CD4-positive, alpha-beta T cell treated with Interleukin-17A for 1 hour (primary cell): ENCODE measurements at regions not wholly inside any gene's neighbourhood (a gene's known extent, or its start where the extent isn't known, plus 50 kb on each side); places are given as distances from the start of the nearest gene placed in this dataset.
"Not testable (repeated sequence)": the region's sequence is repeated elsewhere in the genome, so short reads cannot be mapped to it uniquely, and the experiment has no call there.

Experiments used
- DNase-seq: peaks from one replicate; pipeline ENCODE4 v3.0.0-alpha.2; 2020

DNA sequence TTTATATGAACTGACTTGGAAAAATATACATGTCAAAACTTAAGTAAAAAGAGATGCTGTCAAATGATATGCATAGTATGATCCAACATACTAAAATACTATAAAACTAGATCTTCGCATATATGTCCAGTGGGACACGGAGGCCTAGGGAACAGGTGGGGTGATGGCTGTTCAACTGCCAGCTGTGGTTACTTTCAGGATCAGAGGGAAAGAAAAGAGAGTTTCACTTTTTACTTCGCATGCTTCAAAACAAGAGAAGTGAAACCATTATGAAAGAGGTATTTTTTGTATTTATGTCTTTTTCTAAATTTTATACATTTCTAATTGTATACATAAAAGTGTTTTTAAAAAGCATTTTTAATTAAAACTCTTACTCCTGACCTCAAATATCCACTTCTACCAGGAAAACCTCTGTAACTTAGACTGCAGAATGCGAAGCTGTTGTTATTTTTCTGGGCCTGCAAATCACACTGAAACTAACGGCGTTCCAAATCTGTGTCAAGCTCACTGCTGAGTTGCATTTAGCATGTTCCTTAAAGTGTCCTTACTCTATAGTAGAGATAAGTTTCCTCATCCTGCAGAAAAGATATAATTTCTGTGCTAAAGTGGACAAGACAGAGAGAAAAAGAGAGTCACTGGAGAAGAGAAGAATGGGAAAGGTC is 97.8 kb upstream of the SLC35G4 start:
- no peak for DNase-seq

DNA sequence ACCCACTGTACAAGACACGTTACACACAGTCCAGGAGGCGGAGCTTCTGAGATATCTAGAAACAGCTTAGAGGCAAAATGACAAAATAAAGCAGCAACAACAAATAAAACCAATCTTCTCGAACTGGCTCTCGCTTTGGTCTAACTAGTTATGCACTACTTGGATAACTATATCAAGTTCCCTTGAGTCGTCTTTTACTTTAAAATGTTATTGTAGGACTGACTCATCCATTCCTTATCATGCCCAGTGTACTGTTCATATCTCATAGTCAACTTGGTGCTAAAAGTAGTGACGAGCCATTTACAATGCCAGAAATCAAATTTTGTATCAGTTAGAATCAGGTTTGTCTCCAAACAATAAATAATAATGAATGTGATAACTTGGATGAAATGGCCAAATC is 102.5 kb upstream of the SLC35G4 start:
- DNase-seq: no peak

DNA sequence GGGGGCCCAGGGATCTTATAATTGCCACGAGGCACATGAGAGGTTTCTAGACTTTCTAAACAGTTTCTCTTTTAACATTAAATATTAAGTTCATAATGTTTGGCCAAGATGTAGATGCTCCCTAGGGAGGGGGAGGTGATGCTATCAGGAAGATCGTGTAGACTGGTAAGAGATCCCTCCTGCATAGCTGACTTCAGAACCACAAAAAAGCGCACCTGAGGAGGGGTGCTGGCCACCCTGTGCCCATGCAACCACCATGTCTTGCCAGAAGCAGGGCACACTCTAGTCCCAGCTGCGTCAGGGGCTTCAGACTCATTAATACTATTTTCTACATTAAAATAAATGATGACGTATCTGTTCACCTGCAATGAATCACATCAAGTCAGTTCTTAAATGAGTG is 103.4 kb upstream of the SLC35G4 start:
- no peak for DNase-seq

DNA sequence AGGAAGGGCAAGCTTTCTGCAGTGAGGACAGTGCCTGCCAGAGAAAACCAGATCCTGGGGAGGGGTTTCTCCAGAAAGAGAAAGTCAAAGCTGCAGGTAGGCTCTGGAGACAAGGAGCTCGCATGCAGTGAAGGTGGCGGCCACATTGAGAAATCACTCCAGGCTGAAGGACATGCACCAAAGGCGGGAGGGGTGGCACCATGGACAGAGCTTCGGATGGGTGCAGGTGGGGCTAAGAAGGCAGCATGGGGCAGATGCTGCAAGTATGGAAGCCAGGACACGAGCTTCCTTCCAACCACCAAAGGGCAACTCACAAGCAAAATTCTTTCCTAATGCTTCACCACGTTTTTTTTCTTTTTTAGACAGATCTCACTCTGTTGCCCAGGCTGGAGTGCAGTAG is 104.4 kb upstream of the SLC35G4 start:
- no peak for DNase-seq

DNA sequence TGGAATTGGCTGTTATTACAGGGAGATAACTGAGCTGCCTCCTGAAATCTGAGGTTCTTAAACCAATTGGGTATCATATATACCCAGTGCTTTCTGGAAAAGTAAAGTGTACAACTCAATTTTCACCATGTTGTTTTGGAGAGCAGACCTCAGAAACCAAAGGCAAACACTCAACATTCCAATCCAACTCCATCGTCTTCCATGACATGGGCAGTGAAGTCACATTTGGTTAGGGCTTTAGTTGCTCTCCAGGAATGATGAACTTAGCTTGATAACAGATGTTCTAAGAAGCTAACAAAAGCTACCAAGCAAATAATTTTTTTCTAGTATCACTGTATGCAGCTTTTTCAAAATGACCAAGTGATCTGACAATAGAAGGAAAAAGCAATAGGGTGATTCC is 107.0 kb upstream of the SLC35G4 start:
- DNase-seq: no peak

DNA sequence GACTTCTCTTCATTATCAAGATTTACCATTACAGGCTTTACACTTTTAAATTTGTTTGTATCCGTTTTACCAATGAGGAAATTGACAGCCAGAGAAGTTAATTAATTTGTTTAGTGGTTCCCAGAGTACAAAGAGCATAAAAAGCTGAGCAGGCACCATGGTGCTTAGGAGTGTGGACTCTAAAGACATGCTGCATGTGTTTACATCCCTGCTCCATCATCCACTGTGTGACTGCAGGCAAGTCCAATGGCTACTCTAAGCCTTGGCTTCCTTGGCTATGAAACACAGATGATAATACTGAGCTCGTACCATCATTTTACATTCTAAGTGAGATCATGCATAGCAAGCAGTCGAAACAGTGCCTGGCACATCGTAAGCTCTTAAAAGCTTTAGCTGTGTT is 108.0 kb upstream of the SLC35G4 start:
- DNase-seq: no peak

DNA sequence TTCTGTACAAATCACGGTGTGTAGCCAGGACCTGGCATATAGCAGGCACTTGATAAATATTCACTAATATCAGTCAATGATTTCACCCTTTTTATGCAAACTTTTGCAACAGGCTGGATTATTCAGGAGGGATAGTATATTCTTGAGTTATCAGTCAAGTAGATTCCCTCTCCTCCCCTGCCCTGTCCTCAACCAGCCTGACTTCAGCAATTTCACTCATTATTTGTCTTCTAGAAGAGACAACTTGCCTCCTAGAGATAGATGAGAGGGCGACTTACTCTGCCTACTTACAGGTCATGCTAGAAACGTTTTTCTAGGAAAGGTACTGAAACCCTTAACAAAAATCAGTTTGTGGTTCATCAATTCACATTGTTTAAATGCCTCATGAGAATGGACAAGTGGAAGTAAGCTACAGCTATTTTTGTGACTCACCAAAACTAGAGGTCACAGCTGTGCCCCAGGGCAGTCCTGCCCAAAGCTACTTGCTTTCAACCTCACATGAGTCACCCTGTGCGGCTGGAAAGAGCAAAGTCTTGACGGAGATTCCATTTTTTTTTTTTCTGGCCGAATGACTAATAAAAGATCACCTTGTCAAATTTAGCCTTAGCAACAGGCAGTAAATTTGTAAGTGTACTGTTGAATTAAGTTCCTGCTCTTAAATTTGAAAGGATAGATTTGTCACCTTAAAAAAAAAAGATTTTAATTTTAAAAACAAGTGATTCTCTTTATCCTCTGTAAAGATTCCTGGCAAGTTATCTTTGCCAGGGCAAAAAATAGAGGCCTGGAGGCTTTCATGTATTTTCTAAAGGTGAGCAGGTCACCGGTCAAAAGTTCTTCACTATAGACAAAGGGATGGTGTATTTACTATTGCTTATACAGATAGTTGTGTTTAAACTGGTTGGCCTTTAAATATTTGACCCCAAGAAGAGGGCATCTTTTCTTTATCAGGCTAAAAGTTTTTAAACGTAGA is 109.0 kb upstream of the SLC35G4 start:
- DNase-seq: no peak

DNA sequence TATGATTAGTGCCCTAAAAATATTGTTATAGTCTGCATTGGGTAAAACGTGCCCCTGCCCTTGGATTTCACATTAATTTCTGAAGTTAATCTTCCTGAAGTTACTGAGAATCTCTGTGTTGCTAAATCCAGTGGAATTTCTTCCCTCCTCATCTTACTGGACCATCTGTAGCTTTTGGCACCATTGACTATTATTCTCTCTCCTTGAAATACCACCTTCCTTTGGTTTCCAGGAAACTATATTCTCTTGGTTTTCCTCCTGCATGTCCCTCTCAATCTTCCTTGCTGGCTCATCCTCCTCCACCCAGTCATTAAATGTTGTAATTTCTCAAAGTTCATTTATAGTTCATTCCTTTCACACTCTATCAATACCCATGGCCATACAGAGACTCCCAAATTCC is 110.6 kb upstream of the SLC35G4 start:
- no peak for DNase-seq

DNA sequence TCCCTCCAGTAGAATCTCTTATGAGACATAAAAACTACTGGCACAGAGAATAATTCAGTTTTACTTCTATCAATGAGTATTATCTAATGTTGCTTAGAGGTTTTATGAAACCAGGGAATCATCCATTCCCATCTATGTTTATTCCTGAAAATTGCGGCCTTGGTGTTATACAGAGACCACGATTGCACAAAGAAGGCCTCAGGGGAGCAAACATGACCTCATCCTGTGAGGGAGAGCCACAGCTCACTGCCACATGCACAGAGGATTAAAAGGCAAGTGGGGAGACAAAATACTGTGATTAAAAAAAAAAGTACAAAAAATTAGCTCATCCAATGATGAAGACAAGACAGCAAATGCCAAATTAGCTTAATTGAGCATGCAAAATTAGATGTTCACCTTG is 111.8 kb upstream of the SLC35G4 start:
- no peak for DNase-seq

DNA sequence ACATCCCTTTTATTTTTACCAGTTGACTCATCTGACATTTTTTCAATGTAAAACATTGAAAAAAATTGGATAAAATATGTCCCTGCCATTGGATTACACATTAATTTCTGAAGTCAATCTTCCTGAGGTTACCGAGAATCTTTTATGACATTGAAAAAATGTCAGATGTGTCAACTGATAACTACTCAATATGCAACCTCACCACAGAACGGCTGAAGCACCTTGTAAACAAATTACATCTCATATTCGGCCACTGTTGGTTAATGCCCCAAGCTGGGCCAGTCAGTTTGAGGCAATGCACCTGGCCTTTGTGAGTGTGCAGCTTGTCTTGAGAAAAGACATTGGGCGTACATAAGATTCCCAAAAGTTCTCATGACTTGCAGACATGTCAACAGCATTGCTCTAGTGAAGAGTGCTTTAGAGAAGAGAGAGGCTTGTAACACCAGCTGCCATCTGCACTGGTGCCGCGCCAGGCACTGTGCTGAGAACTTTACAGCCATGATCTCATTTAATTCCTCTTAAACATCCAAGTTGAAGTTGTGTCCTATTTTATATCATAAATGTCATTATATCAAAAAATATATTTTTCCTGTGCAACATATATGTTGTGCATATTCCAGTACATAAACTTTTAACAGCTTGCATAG is 112.7 kb upstream of the SLC35G4 start:
- DNase-seq: no peak

DNA sequence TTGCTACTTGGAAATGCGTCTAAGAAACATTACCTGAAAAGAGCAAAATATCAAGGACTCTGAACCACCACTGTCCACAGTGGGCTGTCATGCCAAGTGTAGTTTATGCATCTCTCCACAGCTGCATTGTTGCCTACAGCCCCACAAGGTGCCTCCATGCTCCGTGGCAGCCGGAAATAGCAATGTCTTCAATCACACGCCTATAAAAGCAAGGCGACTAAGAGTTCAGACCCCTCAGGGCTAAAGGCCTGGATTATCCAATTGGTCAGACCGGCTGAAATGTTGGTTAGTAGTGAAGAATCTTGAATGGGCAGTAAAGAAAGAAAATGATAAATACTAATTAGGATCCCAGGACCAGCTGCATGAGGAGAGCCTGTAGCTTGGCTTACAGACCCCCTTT is 114.0 kb upstream of the SLC35G4 start:
- no peak for DNase-seq

DNA sequence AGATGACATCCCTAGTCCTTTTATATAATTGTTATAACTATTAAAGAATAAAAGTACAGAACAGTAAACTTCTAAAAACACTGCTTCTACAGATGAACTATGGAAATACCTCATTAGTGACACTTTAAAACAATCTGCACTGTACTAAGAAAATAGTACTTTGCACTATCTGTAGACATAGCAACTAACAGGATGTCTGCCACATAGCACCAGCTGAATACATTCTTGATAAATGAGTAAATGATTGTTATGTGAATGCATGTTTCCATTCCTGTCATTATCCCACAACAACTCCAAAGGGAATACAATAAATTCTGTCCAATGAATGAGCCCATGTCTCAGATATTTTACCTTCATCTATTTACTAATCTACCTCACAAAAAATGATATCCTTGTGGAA is 115.3 kb upstream of the SLC35G4 start:
- no peak for DNase-seq

DNA sequence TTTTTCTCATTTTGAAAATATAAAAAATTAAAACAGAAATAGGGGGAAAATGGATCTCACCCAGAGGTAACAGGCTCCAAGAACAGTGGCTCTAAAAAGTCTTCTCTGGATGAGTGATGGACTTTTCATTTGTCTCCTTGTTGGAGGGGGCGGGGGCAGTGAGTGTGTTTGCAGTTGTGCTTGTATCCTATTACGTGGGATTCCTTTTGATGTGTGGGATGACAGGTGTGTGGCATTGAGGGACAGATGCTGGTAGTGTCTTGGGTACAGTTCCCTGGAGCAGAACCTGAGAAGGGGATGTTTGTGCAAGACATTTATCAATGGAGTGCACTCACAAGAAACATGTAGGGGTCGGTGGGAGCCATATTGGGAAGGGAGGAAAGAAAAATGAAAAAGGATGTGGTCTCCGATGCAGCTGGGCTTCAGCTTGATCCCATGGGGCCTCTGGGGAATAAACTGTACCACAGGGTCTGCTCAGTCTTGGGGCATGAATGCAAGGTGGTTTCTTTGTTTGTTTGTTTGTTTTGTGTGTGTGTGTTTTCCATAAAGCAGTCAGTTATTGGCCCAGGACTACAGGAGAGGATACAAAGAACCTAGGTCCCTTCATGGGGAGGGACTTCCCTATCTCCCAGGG is 120.0 kb upstream of the SLC35G4 start:
- DNase-seq: no peak

DNA sequence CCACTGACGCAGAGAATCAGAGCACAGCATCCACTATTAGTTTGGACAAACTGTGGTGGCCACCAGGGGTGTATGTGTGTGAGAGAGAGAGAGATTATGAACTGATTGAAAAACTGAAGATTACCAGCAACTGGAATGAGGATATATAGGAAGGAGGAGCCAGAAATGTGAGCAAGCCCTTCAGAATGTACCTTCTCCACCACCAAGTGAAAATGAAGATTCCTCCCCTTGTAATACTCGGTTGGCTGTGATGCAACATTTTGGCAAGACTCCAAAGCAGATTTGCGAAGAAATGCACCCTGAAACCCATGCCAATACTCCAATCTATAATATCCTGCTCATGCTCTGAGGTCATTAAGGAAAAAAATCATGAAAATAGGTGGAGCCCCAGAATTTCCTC is 121.2 kb upstream of the SLC35G4 start:
- DNase-seq: no peak

DNA sequence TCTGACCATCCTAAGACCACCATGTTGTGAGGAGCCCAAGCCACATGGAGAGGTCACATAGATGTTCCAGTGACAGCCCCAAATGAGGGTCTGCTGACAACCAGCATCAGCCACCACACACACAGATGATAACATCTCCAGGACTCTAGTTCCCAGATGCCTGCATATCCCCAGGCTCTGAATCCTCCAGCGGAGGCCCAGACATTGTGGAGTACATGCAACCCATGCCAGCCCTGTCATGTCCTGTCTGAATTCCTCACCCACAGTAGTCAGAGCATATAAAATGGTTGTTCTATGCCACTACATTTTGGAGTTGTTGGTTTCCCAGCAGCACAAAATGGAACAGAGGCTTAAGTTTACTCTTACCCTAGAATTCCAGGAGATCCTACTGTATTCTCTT is 122.0 kb upstream of the SLC35G4 start:
- no peak for DNase-seq

DNA sequence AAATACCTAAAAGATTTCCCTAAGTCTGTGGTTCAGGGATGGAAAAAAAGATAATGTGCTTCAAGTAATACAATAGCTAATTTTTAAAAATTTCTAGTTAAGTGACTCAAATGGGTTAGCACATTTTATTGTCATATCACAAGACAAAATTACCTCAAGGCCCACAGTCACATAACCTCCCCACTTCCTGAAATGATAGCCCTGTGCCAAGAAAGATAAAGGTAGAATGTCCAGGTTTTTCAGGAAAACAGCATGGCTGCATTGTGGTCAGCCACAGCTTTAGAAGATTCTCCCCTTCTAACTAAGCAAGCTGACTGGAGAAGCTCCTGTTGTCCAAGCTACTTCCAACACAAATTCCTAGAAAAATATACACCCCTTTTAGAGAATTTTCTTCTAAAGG is 127.1 kb upstream of the SLC35G4 start:
- no peak for DNase-seq

DNA sequence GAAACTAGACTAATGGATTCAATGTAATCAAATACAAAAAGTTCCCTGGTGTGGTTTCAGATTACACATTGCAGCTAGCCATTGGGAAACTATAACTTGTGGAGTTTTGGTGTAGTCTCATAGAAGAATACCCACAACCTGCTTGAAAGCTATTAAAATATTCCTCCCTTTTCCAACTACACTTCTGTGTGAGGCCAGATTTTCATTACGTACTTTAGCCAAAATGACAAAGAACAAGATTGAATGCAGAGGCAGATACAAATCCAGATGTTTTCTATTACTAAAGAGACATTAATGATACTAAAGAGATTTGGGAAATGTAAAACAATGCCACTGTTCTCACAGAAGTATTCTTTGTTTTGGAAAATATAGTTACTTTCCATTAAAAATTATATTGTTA is 128.7 kb upstream of the SLC35G4 start:
- no peak for DNase-seq

DNA sequence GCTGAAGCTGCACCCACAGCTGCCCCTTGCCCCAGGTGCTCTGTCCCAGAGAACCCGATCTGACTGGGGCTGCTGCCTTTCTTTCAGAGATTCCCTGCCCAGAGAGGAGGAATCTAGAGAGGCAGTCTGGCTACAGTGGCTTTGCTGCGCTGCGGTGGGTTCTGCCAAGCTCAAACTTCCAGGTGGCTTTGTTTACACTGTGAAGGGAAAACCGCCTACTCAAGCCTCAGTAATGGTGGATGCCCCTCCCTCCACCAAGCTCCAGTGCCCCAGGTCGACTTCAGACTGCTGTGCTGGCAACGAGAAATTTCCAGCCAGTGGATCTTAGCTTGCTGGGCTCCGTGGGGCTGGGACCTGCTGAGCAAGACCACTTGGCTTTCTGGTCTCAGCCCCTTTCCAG is 130.4 kb upstream of the SLC35G4 start:
- not testable (repeated sequence) for DNase-seq

DNA sequence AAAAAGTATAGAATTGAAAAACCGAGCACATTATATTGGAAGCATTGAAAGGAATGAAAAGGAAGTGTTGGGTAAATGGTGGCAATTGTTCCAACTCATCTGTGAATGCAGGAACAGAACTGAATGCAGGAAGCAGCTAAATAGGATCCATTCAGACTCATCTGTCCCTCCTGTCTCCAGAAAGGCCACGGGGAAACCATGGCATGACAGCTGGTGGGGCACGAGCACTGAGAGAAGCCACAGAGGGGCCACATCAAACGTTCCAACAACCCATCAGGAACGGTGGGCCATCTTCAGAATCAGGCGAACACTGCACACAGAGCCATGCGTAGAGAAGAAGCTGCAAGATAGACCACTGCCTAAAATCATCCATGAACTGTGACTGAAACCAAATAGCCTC is 138.5 kb upstream of the SLC35G4 start:
- no peak for DNase-seq

DNA sequence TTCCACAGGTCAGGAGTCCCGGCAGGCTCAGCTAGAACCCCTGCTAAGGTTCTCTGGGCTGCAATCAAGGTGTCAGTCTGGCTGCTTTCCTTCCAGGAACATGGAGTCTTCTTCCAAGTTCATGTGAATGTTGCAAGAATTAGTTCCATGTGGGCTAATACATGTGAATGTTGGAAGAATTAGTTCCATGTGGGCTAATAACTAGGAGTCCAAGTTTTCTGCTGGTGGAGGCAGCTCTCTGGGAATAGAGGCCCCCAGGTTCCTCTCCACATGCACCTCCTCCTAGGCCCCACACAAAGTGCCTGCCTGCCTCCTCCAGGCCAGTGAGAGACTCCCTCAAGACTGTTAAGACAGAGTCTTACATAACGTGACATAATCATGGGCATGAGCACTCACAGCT is 140.8 kb upstream of the SLC35G4 start:
- DNase-seq: no peak

DNA sequence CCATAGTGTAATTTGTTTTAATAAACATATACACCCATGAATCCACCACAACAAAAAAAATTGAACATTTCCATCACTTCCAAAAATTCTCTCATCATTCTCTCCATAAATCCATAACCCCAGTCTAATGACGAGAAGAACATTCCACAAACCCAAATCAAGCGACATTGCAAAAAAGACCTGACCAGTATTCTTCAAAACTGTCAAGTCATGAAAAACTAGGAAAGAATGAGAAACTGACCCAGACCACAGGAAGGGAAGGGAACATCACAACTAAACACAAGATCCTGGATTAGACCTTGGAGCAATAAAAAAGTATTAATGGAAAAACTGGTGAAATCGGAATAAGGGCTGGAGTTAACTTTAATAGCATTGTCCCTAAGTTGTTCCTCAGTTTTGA is 141.3 kb upstream of the SLC35G4 start:
- DNase-seq: no peak

DNA sequence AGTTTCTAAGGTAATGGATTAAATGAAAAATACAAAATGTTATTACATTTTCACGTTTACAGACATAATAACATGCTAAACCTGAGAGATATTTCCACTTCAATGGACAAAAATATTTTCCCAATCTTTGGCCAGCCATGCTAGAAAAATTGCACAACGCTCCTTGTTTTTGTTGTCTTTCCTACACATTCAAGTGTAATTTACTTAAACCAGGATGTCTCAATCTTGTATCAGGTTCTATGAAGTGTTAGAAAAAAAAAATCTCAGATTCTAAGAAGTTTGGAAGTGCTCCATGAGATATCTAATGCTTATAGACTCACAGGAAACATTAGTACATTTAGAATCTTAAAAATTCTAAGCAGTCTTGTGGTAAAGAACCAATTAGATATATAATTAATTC is 141.8 kb upstream of the SLC35G4 start:
- DNase-seq: no peak

DNA sequence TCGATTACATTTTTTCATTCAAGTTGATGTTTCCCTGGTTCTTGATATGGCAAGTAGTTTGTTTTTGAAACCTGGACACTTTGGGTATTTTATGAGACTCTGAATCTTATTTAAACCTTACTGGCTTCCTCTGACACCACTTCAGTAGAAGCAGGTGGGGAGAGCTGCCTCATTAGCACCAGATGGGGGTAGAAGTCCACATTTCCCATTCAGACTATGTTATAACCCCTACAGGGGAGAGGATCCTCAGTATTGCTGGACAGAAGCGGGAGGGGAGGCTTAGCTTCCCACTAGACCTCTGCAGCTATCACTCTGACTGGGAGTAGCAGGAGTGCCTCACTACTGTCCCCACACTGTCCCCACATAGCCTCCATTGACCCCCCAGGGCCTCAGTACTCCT is 145.3 kb upstream of the SLC35G4 start:
- DNase-seq: no peak

DNA sequence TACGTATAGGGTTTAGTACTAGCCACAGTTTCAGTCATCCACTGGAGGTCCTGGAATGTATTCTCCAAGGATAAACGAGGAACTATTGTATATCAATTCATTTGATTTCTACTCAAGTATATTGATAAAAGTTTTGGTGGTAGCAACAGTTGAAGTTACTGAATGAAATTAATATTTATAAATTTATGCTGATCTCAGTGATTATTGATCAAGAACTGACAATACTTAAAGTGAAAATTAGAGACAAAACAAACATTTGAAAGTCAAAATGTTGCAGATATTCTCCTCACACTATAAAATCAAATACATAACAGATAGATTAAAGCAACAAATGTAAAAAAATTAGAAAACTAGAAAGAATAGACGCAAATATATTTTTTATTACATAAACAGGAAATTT is 150.9 kb upstream of the SLC35G4 start:
- no peak for DNase-seq
